ENCODE measurements at regions not wholly inside any gene's neighbourhood (a gene's known extent, or its start where the extent isn't known, plus 50 kb on each side); places are given as distances from the start of the nearest gene placed in this dataset.
"Not testable (repeated sequence)": the region's sequence is repeated elsewhere in the genome, so short reads cannot be mapped to it uniquely, and the experiment has no call there.

- not testable (repeated sequence) for TF ChIP-seq SIN3A (IDR thresholded peaks at IDR 0.05; ENCODE audit: borderline replicate concordance, low read depth, low read length); RCOR1 (IDR thresholded peaks at IDR 0.05; ENCODE audit: low read length); CTCF (IDR thresholded peaks at IDR 0.05); EP300 (IDR thresholded peaks at IDR 0.05; ENCODE audit: borderline replicate concordance in 1 of 2, low read depth in 1 of 2, low read length in 1 of 2); USF2 (IDR thresholded peaks at IDR 0.05; ENCODE audit: borderline replicate concordance, low read depth, low read length); CHD2 (IDR thresholded peaks at IDR 0.05; ENCODE audit: low read length, partially characterized antibody); POLR2AphosphoS5 (IDR thresholded peaks at IDR 0.05; ENCODE audit: low read depth, low read length)
Observed at GRCh38 chr9:42965155-42965554, 781.7 kb downstream of the SPATA31A6 start.

Data from SK-N-SH (cell line).